OCI-LY7 (cell line): ENCODE measurements at regions not wholly inside any gene's neighbourhood (a gene's known extent, or its start where the extent isn't known, plus 50 kb on each side); places are given as distances from the start of the nearest gene placed in this dataset.

ENCODE experiments used
- BruUV-seq: library from RNA; stranded (reverse); fragments of 400-500 nt; replicated peaks from 2 replicates; lab custom pipeline; 2021; lab: Mats Ljungman, UMichigan
- CTCF ChIA-PET: fragments of 300-600 bp; sonication (Branson Sonifier 250); formaldehyde crosslinking; loops from one replicate; lab custom pipeline; 2022; ENCODE audit warnings: antibody characterized with exemption; ENCODE audit not compliant: unreplicated experiment; lab: Charles Lee
- POLR2A ChIA-PET: fragments of 300-600 bp; sonication (Branson Sonifier 250); formaldehyde crosslinking; loops from one replicate; lab custom pipeline; 2022; ENCODE audit warnings: antibody characterized with exemption; lab: Charles Lee
- DNase-seq: peaks from one replicate; pipeline ENCODE4 v3.0.0-alpha.2; 2015; ENCODE audit warnings: low spot score
- H2AFZ ChIP-seq: fragments of 200-600 bp; sonication (generic), shearing (Covaris generic); 2 replicates; pipeline ENCODE4 v1.6.1; 2014; ENCODE audit warnings: mild to moderate bottlenecking, antibody characterized with exemption, low read length, moderate library complexity
- H3K27ac ChIP-seq: fragments of 200-600 bp; sonication (generic); 2 replicates; pipeline ENCODE4 v1.5.1; 2014; ENCODE audit warnings: mixed run types, low read depth, mild to moderate bottlenecking, moderate library complexity, low read length, inconsistent platforms; ENCODE audit not compliant: poor library complexity, severe bottlenecking
- H3K36me3 ChIP-seq: fragments of 200-600 bp; sonication (generic); 2 replicates; pipeline ENCODE4 v1.6.1; 2014; ENCODE audit warnings: mild to moderate bottlenecking, antibody characterized with exemption, low read length, moderate library complexity, mixed read lengths; ENCODE audit not compliant: insufficient read depth
- H3K4me1 ChIP-seq: fragments of 200-600 bp; sonication (generic); 2 replicates; pipeline ENCODE4 v1.5.1; 2014; ENCODE audit warnings: mild to moderate bottlenecking, low read length; ENCODE audit not compliant: insufficient read depth, poor library complexity, severe bottlenecking
- H3K4me2 ChIP-seq: fragments of 200-600 bp; sonication (generic); 2 replicates; pipeline ENCODE4 v1.6.1; 2014; ENCODE audit warnings: mild to moderate bottlenecking, low read length
- H3K4me3 ChIP-seq: fragments of 200-600 bp; sonication (generic); 2 replicates; pipeline ENCODE4 v1.5.1; 2014; ENCODE audit warnings: mild to moderate bottlenecking, low read depth, low read length; ENCODE audit not compliant: poor library complexity, severe bottlenecking
- H3K79me2 ChIP-seq: fragments of 200-600 bp; sonication (generic); 2 replicates; pipeline ENCODE4 v1.6.1; 2016; ENCODE audit warnings: low read depth, mild to moderate bottlenecking, low read length, moderate library complexity, mixed read lengths; ENCODE audit not compliant: insufficient read depth
- H3K9me2 ChIP-seq: fragments of 200-600 bp; sonication (generic); 2 replicates; pipeline ENCODE4 v1.6.1; 2016; ENCODE audit warnings: mild to moderate bottlenecking, low read length, mixed read lengths; ENCODE audit not compliant: insufficient read depth
- H3K9me3 ChIP-seq: fragments of 200-600 bp; sonication (generic); 2 replicates; pipeline ENCODE4 v1.6.1; 2014; ENCODE audit warnings: mild to moderate bottlenecking, mixed run types, low read length, mixed read lengths
- H4K20me1 ChIP-seq: fragments of 200-600 bp; sonication (generic); 2 replicates; pipeline ENCODE4 v1.6.1; 2014; ENCODE audit warnings: mild to moderate bottlenecking, antibody characterized with exemption, low read length, moderate library complexity, mixed read lengths; ENCODE audit not compliant: insufficient read depth
- EZH2phosphoT487 ChIP-seq: fragments of 200-600 bp; sonication (generic); IDR thresholded peaks from 2 replicates; pipeline ENCODE4 v1.6.1; 2018; ENCODE audit warnings: low read depth, borderline replicate concordance, mild to moderate bottlenecking, mixed run types, antibody characterized with exemption, low read length, moderate library complexity, mixed read lengths
- intact Hi-C: fragments of 100-400 bp; cut with micrococcal nuclease; formaldehyde crosslinking; loops from one replicate; pipeline ENCODE4 v1.10.0; 2022; ENCODE audit not compliant: unreplicated experiment
- TF ChIP-seq, protein P1 (sequence below): fragments of 200-600 bp; sonication (generic); conservative IDR thresholded peaks from 2 replicates; pipeline ENCODE4 v1.5.1; 2014; ENCODE audit warnings: mild to moderate bottlenecking, antibody characterized with exemption, low read length, moderate library complexity, mixed read lengths

DNA sequence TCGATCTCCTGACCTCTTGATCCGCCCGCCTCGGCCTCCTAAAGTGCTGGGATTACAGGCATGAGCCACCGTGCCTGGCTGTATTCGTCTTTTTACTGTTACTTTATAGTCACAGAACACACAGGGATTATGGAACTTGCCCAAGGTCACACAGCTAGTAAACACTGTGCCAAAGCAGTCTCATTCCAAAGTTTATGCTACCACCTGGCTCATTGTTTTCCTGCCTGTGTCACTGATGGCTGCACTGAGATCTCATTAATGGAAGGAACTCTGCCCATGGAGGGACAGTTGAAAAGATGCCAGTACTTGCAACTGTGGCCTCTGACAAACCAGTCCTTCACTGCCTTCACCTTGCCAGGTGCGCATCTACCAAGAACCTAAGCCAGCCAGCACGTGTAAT, 517.7 kb downstream of the BCOR start:
- DNase-seq, result no peak
- Histone ChIP-seq H3K9me2 (no peaks in the 10 kb centered on the region), H3K4me2 (no peak overlapping the region), H3K36me3 (no peaks in the 10 kb centered on the region), H4K20me1 (no peaks in the 10 kb centered on the region), H3K4me1 (no peaks in the 10 kb centered on the region), H2AFZ (no peak overlapping the region), H3K9me3 (no peaks in the 10 kb centered on the region), H3K79me2 (no peaks in the 10 kb centered on the region), H3K4me3 (no peak overlapping the region), H3K27ac (no peak overlapping the region)
- intact Hi-C loops, result no loop called here
- CTCF ChIA-PET, result no interaction called here
- TF ChIP-seq, protein P1, sequence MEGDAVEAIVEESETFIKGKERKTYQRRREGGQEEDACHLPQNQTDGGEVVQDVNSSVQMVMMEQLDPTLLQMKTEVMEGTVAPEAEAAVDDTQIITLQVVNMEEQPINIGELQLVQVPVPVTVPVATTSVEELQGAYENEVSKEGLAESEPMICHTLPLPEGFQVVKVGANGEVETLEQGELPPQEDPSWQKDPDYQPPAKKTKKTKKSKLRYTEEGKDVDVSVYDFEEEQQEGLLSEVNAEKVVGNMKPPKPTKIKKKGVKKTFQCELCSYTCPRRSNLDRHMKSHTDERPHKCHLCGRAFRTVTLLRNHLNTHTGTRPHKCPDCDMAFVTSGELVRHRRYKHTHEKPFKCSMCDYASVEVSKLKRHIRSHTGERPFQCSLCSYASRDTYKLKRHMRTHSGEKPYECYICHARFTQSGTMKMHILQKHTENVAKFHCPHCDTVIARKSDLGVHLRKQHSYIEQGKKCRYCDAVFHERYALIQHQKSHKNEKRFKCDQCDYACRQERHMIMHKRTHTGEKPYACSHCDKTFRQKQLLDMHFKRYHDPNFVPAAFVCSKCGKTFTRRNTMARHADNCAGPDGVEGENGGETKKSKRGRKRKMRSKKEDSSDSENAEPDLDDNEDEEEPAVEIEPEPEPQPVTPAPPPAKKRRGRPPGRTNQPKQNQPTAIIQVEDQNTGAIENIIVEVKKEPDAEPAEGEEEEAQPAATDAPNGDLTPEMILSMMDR, result no peak
- no peak for TF ChIP-seq EZH2phosphoT487
- POLR2A ChIA-PET, result no interaction called here
- BruUV-seq, result no TSS peak

DNA sequence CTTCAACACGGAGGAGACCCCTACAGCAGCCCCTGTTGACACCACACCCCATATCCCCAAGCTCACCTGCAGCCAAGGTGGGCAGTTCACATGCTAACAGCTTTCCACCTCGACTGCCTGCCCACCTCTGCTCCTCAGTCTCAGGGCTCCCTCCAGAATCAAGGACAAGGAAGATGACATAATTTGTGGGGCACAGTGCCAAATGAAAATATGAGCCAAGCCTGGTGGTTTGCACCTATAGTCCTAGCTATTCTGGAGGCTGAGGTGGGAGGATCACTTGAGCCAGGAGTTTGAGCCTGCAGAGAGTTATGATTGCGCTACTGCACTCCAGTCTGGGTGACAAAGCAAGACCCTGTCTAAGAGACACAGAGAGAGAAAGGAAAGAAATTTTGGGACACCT, 516.3 kb downstream of the BCOR start:
- POLR2A ChIA-PET, result no interaction called here

DNA sequence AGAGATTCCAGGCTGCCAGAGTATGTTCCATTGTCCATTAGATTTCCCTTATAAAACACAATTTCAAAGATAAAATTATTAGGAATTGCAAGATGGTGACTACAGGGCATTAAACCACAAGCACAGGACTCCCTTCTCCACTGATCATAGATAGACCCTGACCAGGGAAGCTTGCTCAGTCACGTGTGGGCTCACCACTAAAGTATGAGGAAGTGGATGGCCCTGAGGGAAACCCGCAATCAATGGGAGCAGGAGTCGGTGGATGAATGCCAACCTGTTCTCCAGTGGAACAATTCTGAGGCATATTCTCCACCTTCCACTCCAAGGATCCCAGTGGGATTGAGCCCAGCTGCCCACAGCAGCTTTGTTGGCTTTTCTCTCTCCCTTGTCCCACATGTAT, 515.7 kb downstream of the BCOR start:
- TF ChIP-seq, protein P1, result no peak
- no peak for TF ChIP-seq EZH2phosphoT487
- Histone ChIP-seq H3K4me2 (no peak overlapping the region), H3K9me2 (no peaks in the 10 kb centered on the region), H3K4me3 (no peak overlapping the region), H3K36me3 (no peaks in the 10 kb centered on the region), H3K79me2 (no peaks in the 10 kb centered on the region), H2AFZ (no peak overlapping the region), H4K20me1 (no peaks in the 10 kb centered on the region), H3K4me1 (no peaks in the 10 kb centered on the region), H3K27ac (no peak overlapping the region), H3K9me3 (no peaks in the 10 kb centered on the region)
- CTCF ChIA-PET, result no interaction called here
- POLR2A ChIA-PET, result no interaction called here
- BruUV-seq, result no TSS peak
- intact Hi-C loops, result no loop called here
- DNase-seq, result no peak

More for the DNA sequence above, 516.3 kb downstream of the BCOR start:
- CTCF ChIA-PET, result no interaction called here
- BruUV-seq, result no TSS peak
- H3K4me2 ChIP-seq, result no peak overlapping the region
- H3K4me1 ChIP-seq, result no peaks in the 10 kb centered on the region
- no peak overlapping the region for H3K27ac ChIP-seq
- no peaks in the 10 kb centered on the region for H4K20me1 ChIP-seq
- H2AFZ ChIP-seq, result no peak overlapping the region
- no peaks in the 10 kb centered on the region for H3K36me3 ChIP-seq
- intact Hi-C loops, result no loop called here
- no peaks in the 10 kb centered on the region for H3K79me2 ChIP-seq
- no peak for TF ChIP-seq EZH2phosphoT487
- TF ChIP-seq, protein P1, result no peak
- DNase-seq, result no peak
- no peaks in the 10 kb centered on the region for H3K9me3 ChIP-seq
- H3K4me3 ChIP-seq, result no peak overlapping the region
- no peaks in the 10 kb centered on the region for H3K9me2 ChIP-seq
